Stomach (tissue), 8 donors: ENCODE measurements at regions not wholly inside any gene's neighbourhood (a gene's known extent, or its start where the extent isn't known, plus 50 kb on each side); places are given as distances from the start of the nearest gene placed in this dataset.

Experiments used
- DNase-seq, 2 donors: peaks; one replicate each; pipeline versions ENCODE4 v3.0.0 to v3.0.0-alpha.2; 2013 to 2019
- H3K27ac ChIP-seq, 5 donors: fragments of 200-600 bp in 4 of 5; sonication (generic) in 4 of 5; one replicate each; pipeline ENCODE4 v1.5.1; 2013 to 2019; ENCODE audit warnings: mild to moderate bottlenecking in 1 of 5, moderate library complexity in 1 of 5
- H3K27me3 ChIP-seq, 3 donors: fragments of 200-600 bp; sonication (generic); one replicate each; pipeline ENCODE4 v1.5.1; 2017 to 2019; ENCODE audit warnings: mixed run types in 1 of 3
- H3K36me3 ChIP-seq, 4 donors: fragments of 200-600 bp; sonication (generic); 1 replicate in 3 of 4; 2 replicates in 1 of 4; pipeline ENCODE4 v1.5.1; 2016 to 2019
- H3K4me1 ChIP-seq, 4 donors: fragments of 200-600 bp; sonication (generic); one replicate each; pipeline ENCODE4 v1.5.1; 2016 to 2019
- H3K4me3 ChIP-seq, 4 donors: fragments of 200-600 bp; sonication (generic) in 3 of 4; one replicate each; pipeline ENCODE4 v1.5.1; 2016 to 2019; ENCODE audit warnings: mild to moderate bottlenecking in 1 of 4
- H3K9me3 ChIP-seq, 4 donors: fragments of 200-600 bp; sonication (generic); one replicate each; pipeline ENCODE4 v1.5.1; 2016 to 2019
- CTCF ChIP-seq, 7 experiments: fragments of 450-650 bp in 4 of 7; fragments of 200-600 bp in 3 of 7; sonication (generic) in 3 of 7; IDR thresholded peaks; one replicate each; pipeline ENCODE4 v1.5.1; 2016 to 2019; ENCODE audit warnings: antibody characterized with exemption in 7 of 7, control low read depth in 2 of 7, mild to moderate bottlenecking in 1 of 7
- EP300 ChIP-seq: sonication (generic); formaldehyde crosslinking; IDR thresholded peaks from one replicate; pipeline ENCODE4 v1.6.1; 2017; ENCODE audit warnings: antibody characterized with exemption
- POLR2A ChIP-seq, 4 donors: fragments of 450-650 bp; IDR thresholded peaks; one replicate each; pipeline ENCODE4 v1.6.1; 2016; ENCODE audit warnings: antibody characterized with exemption in 4 of 4, control low read depth in 2 of 4, mild to moderate bottlenecking in 1 of 4, moderate library complexity in 1 of 4
- POLR2AphosphoS5 ChIP-seq, 3 donors: sonication (generic); formaldehyde crosslinking; IDR thresholded peaks; one replicate each; pipeline ENCODE4 v1.6.1; 2016; ENCODE audit warnings: antibody characterized with exemption in 3 of 3
- WGBS, 5 donors: extraction: QIAGEN DNeasy Blood & Tissue Kit in 3 of 5; methylation state at CpG; one replicate each; pipeline versions ENCODE4 v1.1.5 to v1.1.7; 2013 to 2018; 5-methylcytosine and 5-hydroxymethylcytosine counted together
- intact Hi-C: fragments of 100-400 bp; cut with DNase I; formaldehyde crosslinking; loops from one replicate; pipeline ENCODE4 v1.15.1; 2023; ENCODE audit warnings: low total_unique reads
- donor health status: healthy with polysubstance abuse.
- donor health status: Bipolar disorder and iron deficiency.
- donor health status: healthy.

- intact Hi-C loops = no loop called here
- WGBS, 5 donors = 62 to 70% (median 68%) methylated on average over 16 of the region's 16 CpGs
These were observed 307.0 kb downstream of the ZNF536 start for GRCh38 chr19:30679153-30679702.

GRCh38 chr19:30678168-30678567 lies 306.0 kb downstream of the ZNF536 start:
- Histone ChIP-seq H3K9me3 (no peaks in the 10 kb centered on the region), H3K36me3 (no peaks in the 10 kb centered on the region), H3K27me3 (peaks cover 0 to 26% (median 5%) of the 10 kb centered on the region in 3 donors), H3K27ac (no peak overlapping the region), H3K4me1 (peaks cover 0 to 8% (median 6%) of the 10 kb centered on the region in 4 donors), H3K4me3 (no peak overlapping the region)
- TF ChIP-seq EP300 (no peak), CTCF (IDR thresholded peaks at IDR 0.05) (no peak), POLR2AphosphoS5 (IDR thresholded peaks at IDR 0.05) (no peak)
- WGBS, 5 donors = 76 to 91% (median 84%) methylated on average over 9 to 10 of the region's 10 CpGs
- DNase-seq = no peak
- intact Hi-C loops = no loop called here

More at GRCh38 chr19:30679153-30679702, 307.0 kb downstream of the ZNF536 start:
- no peaks in the 10 kb centered on the region for H3K9me3 ChIP-seq
- peaks cover 0 to 13% (median 7%) of the 10 kb centered on the region in 4 donors for H3K4me1 ChIP-seq
- peaks cover 0 to 23% (median 5%) of the 10 kb centered on the region in 3 donors for H3K27me3 ChIP-seq
- no peak for DNase-seq
- no peak overlapping the region for H3K27ac ChIP-seq
- H3K36me3 ChIP-seq = no peaks in the 10 kb centered on the region
- H3K4me3 ChIP-seq = no peak overlapping the region
- TF ChIP-seq POLR2AphosphoS5 (IDR thresholded peaks at IDR 0.05) = no peak

- 68 to 88% (median 78%) methylated on average over 6 of the region's 6 CpGs for WGBS, 5 donors
- H3K27me3 ChIP-seq = peaks cover 0 to 26% (median 5%) of the 10 kb centered on the region in 3 donors
- H3K4me1 ChIP-seq = peaks cover 0 to 4% (median 3%) of the 10 kb centered on the region in 4 donors
- no peaks in the 10 kb centered on the region for H3K9me3 ChIP-seq
- intact Hi-C loops = no loop called here
- no peak for DNase-seq
- TF ChIP-seq CTCF (IDR thresholded peaks at IDR 0.05) = no peak
- TF ChIP-seq EP300 = no peak
- TF ChIP-seq POLR2AphosphoS5 (IDR thresholded peaks at IDR 0.05) = no peak
- no peak for TF ChIP-seq POLR2A (IDR thresholded peaks at IDR 0.05)
- H3K4me3 ChIP-seq = no peak overlapping the region
- H3K27ac ChIP-seq = no peak overlapping the region
- no peaks in the 10 kb centered on the region for H3K36me3 ChIP-seq
These were observed 305.5 kb downstream of the ZNF536 start for GRCh38 chr19:30677702-30678101.

- TF ChIP-seq POLR2AphosphoS5 (IDR thresholded peaks at IDR 0.05) = no peak
- TF ChIP-seq CTCF (IDR thresholded peaks at IDR 0.05) = no peak
- TF ChIP-seq EP300 = no peak
- TF ChIP-seq POLR2A (IDR thresholded peaks at IDR 0.05) = no peak
- Histone ChIP-seq H3K9me3 (no peaks in the 10 kb centered on the region), H3K36me3 (no peaks in the 10 kb centered on the region), H3K4me3 (no peak overlapping the region), H3K27me3 (peaks cover 0 to 22% (median 5%) of the 10 kb centered on the region in 3 donors), H3K4me1 (no peaks in the 10 kb centered on the region), H3K27ac (no peak overlapping the region)
- 56 to 75% (median 70%) methylated on average over 8 of the region's 8 CpGs for WGBS, 5 donors
- intact Hi-C loops = no loop called here
- no peak for DNase-seq
These were observed 305.0 kb downstream of the ZNF536 start for GRCh38 chr19:30676990-30677679.

GRCh38 chr19:30675086-30675485 lies 302.9 kb downstream of the ZNF536 start:
- peaks cover 0 to 4% (median 0%) of the 10 kb centered on the region in 4 donors for H3K4me1 ChIP-seq
- H3K27me3 ChIP-seq = peaks cover 0 to 16% (median 6%) of the 10 kb centered on the region in 3 donors
- WGBS, 5 donors = 70 to 79% (median 76%) methylated on average over 7 of the region's 7 CpGs
- TF ChIP-seq CTCF (IDR thresholded peaks at IDR 0.05) (no peak), POLR2AphosphoS5 (IDR thresholded peaks at IDR 0.05) (no peak), EP300 (no peak), POLR2A (IDR thresholded peaks at IDR 0.05) (no peak)
- H3K9me3 ChIP-seq = no peaks in the 10 kb centered on the region
- intact Hi-C loops = no loop called here
- no peak overlapping the region for H3K27ac ChIP-seq
- no peaks in the 10 kb centered on the region for H3K36me3 ChIP-seq
- DNase-seq = no peak
- no peak overlapping the region for H3K4me3 ChIP-seq
